WTC11 (cell line): ENCODE measurements at regions not wholly inside any gene's neighbourhood (a gene's known extent, or its start where the extent isn't known, plus 50 kb on each side); places are given as distances from the start of the nearest gene placed in this dataset.

Experiments used
- ATAC-seq: fragments of 200-7000 bp; cut with Tn5 transposase; 2 replicates; pipeline ENCODE4 v1.10.0; 2021; ENCODE audit warnings: mild to moderate bottlenecking, moderate library complexity
- CTCF ChIA-PET: fragments of 300-600 bp; sonication (Branson Sonifier 250); formaldehyde crosslinking; loops from one replicate; lab custom pipeline; 2021; ENCODE audit warnings: antibody characterized with exemption; lab: Charles Lee
- POLR2A ChIA-PET: fragments of 350-600 bp; sonication (Branson Sonifier 250); formaldehyde crosslinking; loops from one replicate; lab custom pipeline; 2021; ENCODE audit warnings: antibody characterized with exemption; lab: Charles Lee
- DNase-seq: peaks from one replicate; pipeline ENCODE4 v3.0.0; 2021; ENCODE audit warnings: low spot score
- H3K27ac Mint-ChIP-seq: 2 replicates; pipeline ENCODE4 v1.8.0; 2021; ENCODE audit warnings: mixed read lengths
- H3K27me3 Mint-ChIP-seq: 2 replicates; pipeline ENCODE4 v1.8.0; 2021; ENCODE audit warnings: low read depth, mild to moderate bottlenecking, moderate library complexity, mixed read lengths
- H3K36me3 Mint-ChIP-seq: 2 replicates; pipeline ENCODE4 v1.8.0; 2021; ENCODE audit warnings: mixed read lengths
- H3K4me1 Mint-ChIP-seq: 2 replicates; pipeline ENCODE4 v1.8.0; 2022; ENCODE audit warnings: mixed read lengths
- H3K4me3 Mint-ChIP-seq: 2 replicates; pipeline ENCODE4 v1.8.0; 2021; ENCODE audit warnings: mild to moderate bottlenecking, moderate library complexity, mixed read lengths
- H3K9me3 Mint-ChIP-seq: 2 replicates; pipeline ENCODE4 v1.8.0; 2021; ENCODE audit warnings: mixed read lengths
- ATF1 ChIP-seq: sonication (generic); formaldehyde crosslinking; IDR thresholded peaks from 2 replicates; pipeline ENCODE4 v1.8.1; 2023; ENCODE audit warnings: mild to moderate bottlenecking, moderate library complexity, missing genetic modification reagents
- CREB1 ChIP-seq: sonication (generic); formaldehyde crosslinking; IDR thresholded peaks from 2 replicates; pipeline ENCODE4 v1.8.0; 2023; ENCODE audit warnings: mild to moderate bottlenecking, missing genetic modification reagents
- CREM ChIP-seq: sonication (generic); formaldehyde crosslinking; IDR thresholded peaks from 2 replicates; pipeline ENCODE4 v1.8.1; 2022; ENCODE audit warnings: mild to moderate bottlenecking, missing genetic modification reagents, moderate library complexity
- ELF4 ChIP-seq: sonication (generic); formaldehyde crosslinking; IDR thresholded peaks from 2 replicates; pipeline ENCODE4 v1.8.1; 2022; ENCODE audit warnings: low read depth, mild to moderate bottlenecking, moderate library complexity, missing genetic modification reagents
- JAZF1 ChIP-seq: fragments of 250-450 bp; sonication (Bioruptor Pico); IDR thresholded peaks from 2 replicates; pipeline ENCODE4 v1.9.0; 2021; ENCODE audit warnings: moderate library complexity, mild to moderate bottlenecking, inconsistent platforms
- MXD4 ChIP-seq: fragments of 250-450 bp; sonication (Bioruptor Pico); IDR thresholded peaks from 2 replicates; pipeline ENCODE4 v1.8.0; 2021; ENCODE audit warnings: mild to moderate bottlenecking, moderate library complexity, borderline replicate concordance
- NFE2L1 ChIP-seq: sonication (generic); formaldehyde crosslinking; IDR thresholded peaks from 2 replicates; pipeline ENCODE4 v1.8.1; 2023; ENCODE audit warnings: missing genetic modification reagents
- RORB ChIP-seq: fragments of 250-450 bp; sonication (Bioruptor Pico); IDR thresholded peaks from 2 replicates; pipeline ENCODE4 v1.9.0; 2021; ENCODE audit warnings: mild to moderate bottlenecking
- SMAD4 ChIP-seq: sonication (generic); formaldehyde crosslinking; IDR thresholded peaks from 2 replicates; pipeline ENCODE4 v1.8.0; 2022; ENCODE audit warnings: mild to moderate bottlenecking, missing genetic modification reagents
- TP53 ChIP-seq: sonication (generic); formaldehyde crosslinking; IDR thresholded peaks from 2 replicates; pipeline ENCODE4 v1.8.1; 2023; ENCODE audit warnings: mild to moderate bottlenecking, missing genetic modification reagents
- ZBTB21 ChIP-seq: sonication (generic); formaldehyde crosslinking; IDR thresholded peaks from 2 replicates; pipeline ENCODE4 v1.8.1; 2023; ENCODE audit warnings: mild to moderate bottlenecking, missing genetic modification reagents, borderline replicate concordance
- ZNF219 ChIP-seq: sonication (generic); formaldehyde crosslinking; IDR thresholded peaks from 2 replicates; pipeline ENCODE4 v1.8.0; 2023; ENCODE audit warnings: missing genetic modification reagents, mild to moderate bottlenecking, borderline replicate concordance
- ZNF232 ChIP-seq: sonication (generic); formaldehyde crosslinking; IDR thresholded peaks from 2 replicates; pipeline ENCODE4 v1.8.0; 2022; ENCODE audit warnings: mild to moderate bottlenecking, missing genetic modification reagents
- TF ChIP-seq, protein P1 (sequence below): fragments of 250-450 bp; sonication (Bioruptor Pico); IDR thresholded peaks from 2 replicates; pipeline ENCODE4 v1.9.0; 2021; ENCODE audit warnings: mild to moderate bottlenecking
- TF ChIP-seq, protein P2 (sequence below): sonication (generic); formaldehyde crosslinking; IDR thresholded peaks from 2 replicates; pipeline ENCODE4 v1.8.0; 2023; ENCODE audit warnings: mild to moderate bottlenecking, missing genetic modification reagents
- TF ChIP-seq, protein P3 (sequence below): sonication (generic); formaldehyde crosslinking; IDR thresholded peaks from 2 replicates; pipeline ENCODE4 v1.8.1; 2023; ENCODE audit warnings: mild to moderate bottlenecking, moderate library complexity, missing genetic modification reagents
- TF ChIP-seq, protein P4 (sequence below): sonication (generic); formaldehyde crosslinking; IDR thresholded peaks from 2 replicates; pipeline ENCODE4 v1.8.0; 2022; ENCODE audit warnings: missing genetic modification reagents

DNA sequence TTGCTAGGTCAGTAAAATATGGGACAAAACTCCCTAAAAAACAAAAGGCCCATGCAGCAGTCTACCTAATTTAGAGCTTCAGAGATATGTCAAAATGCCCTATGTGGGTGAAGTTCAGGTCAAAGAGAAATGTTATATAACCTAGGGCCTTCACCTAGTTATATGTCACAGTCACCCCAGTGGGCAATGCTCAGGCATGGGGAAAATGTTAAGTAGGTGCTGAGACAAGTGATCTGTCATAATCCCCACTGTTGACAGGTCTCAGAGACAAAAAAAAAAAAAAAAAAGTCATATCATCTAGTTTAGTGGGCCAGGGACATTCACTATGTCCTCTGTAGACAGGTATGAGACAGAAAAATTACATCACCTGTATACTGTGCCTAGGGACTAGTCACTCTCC, 128.6 kb upstream of the ZNF91 start:
- Mint-ChIP-seq H3K4me3 (no peak overlapping the region), H3K9me3 (peaks cover 83% of the 10 kb centered on the region), H3K27ac (no peak overlapping the region), H3K27me3 (peaks cover 3% of the 10 kb centered on the region), H3K4me1 (peaks cover 8% of the 10 kb centered on the region)
- ChIA-PET POLR2A (no interaction called here), CTCF (no interaction called here)
- ATAC-seq = no peak
- TF ChIP-seq, protein P1, sequence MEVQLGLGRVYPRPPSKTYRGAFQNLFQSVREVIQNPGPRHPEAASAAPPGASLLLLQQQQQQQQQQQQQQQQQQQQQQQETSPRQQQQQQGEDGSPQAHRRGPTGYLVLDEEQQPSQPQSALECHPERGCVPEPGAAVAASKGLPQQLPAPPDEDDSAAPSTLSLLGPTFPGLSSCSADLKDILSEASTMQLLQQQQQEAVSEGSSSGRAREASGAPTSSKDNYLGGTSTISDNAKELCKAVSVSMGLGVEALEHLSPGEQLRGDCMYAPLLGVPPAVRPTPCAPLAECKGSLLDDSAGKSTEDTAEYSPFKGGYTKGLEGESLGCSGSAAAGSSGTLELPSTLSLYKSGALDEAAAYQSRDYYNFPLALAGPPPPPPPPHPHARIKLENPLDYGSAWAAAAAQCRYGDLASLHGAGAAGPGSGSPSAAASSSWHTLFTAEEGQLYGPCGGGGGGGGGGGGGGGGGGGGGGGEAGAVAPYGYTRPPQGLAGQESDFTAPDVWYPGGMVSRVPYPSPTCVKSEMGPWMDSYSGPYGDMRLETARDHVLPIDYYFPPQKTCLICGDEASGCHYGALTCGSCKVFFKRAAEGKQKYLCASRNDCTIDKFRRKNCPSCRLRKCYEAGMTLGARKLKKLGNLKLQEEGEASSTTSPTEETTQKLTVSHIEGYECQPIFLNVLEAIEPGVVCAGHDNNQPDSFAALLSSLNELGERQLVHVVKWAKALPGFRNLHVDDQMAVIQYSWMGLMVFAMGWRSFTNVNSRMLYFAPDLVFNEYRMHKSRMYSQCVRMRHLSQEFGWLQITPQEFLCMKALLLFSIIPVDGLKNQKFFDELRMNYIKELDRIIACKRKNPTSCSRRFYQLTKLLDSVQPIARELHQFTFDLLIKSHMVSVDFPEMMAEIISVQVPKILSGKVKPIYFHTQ (CRISPR knock-in tag) = no peak
- TF ChIP-seq ELF4 (CRISPR knock-in tag) (no peak), NFE2L1 (no peak), RORB (CRISPR knock-in tag) (no peak), SMAD4 (no peak), CREM (CRISPR knock-in tag) (no peak), TP53 (CRISPR knock-in tag) (no peak)
- TF ChIP-seq, protein P2, sequence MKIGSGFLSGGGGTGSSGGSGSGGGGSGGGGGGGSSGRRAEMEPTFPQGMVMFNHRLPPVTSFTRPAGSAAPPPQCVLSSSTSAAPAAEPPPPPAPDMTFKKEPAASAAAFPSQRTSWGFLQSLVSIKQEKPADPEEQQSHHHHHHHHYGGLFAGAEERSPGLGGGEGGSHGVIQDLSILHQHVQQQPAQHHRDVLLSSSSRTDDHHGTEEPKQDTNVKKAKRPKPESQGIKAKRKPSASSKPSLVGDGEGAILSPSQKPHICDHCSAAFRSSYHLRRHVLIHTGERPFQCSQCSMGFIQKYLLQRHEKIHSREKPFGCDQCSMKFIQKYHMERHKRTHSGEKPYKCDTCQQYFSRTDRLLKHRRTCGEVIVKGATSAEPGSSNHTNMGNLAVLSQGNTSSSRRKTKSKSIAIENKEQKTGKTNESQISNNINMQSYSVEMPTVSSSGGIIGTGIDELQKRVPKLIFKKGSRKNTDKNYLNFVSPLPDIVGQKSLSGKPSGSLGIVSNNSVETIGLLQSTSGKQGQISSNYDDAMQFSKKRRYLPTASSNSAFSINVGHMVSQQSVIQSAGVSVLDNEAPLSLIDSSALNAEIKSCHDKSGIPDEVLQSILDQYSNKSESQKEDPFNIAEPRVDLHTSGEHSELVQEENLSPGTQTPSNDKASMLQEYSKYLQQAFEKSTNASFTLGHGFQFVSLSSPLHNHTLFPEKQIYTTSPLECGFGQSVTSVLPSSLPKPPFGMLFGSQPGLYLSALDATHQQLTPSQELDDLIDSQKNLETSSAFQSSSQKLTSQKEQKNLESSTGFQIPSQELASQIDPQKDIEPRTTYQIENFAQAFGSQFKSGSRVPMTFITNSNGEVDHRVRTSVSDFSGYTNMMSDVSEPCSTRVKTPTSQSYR (CRISPR knock-in tag) = no peak
- TF ChIP-seq, protein P3, sequence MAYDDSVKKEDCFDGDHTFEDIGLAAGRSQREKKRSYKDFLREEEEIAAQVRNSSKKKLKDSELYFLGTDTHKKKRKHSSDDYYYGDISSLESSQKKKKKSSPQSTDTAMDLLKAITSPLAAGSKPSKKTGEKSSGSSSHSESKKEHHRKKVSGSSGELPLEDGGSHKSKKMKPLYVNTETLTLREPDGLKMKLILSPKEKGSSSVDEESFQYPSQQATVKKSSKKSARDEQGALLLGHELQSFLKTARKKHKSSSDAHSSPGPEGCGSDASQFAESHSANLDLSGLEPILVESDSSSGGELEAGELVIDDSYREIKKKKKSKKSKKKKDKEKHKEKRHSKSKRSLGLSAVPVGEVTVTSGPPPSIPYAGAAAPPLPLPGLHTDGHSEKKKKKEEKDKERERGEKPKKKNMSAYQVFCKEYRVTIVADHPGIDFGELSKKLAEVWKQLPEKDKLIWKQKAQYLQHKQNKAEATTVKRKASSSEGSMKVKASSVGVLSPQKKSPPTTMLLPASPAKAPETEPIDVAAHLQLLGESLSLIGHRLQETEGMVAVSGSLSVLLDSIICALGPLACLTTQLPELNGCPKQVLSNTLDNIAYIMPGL = no peak
- TF ChIP-seq, protein P4, sequence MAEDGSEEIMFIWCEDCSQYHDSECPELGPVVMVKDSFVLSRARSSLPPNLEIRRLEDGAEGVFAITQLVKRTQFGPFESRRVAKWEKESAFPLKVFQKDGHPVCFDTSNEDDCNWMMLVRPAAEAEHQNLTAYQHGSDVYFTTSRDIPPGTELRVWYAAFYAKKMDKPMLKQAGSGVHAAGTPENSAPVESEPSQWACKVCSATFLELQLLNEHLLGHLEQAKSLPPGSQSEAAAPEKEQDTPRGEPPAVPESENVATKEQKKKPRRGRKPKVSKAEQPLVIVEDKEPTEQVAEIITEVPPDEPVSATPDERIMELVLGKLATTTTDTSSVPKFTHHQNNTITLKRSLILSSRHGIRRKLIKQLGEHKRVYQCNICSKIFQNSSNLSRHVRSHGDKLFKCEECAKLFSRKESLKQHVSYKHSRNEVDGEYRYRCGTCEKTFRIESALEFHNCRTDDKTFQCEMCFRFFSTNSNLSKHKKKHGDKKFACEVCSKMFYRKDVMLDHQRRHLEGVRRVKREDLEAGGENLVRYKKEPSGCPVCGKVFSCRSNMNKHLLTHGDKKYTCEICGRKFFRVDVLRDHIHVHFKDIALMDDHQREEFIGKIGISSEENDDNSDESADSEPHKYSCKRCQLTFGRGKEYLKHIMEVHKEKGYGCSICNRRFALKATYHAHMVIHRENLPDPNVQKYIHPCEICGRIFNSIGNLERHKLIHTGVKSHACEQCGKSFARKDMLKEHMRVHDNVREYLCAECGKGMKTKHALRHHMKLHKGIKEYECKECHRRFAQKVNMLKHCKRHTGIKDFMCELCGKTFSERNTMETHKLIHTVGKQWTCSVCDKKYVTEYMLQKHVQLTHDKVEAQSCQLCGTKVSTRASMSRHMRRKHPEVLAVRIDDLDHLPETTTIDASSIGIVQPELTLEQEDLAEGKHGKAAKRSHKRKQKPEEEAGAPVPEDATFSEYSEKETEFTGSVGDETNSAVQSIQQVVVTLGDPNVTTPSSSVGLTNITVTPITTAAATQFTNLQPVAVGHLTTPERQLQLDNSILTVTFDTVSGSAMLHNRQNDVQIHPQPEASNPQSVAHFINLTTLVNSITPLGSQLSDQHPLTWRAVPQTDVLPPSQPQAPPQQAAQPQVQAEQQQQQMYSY (CRISPR knock-in tag) = no peak
- TF ChIP-seq, all 79 proteins: peak for 0
- DNase-seq = no peak
- H3K36me3 Mint-ChIP-seq = peaks cover 37% of the 10 kb centered on the region

DNA sequence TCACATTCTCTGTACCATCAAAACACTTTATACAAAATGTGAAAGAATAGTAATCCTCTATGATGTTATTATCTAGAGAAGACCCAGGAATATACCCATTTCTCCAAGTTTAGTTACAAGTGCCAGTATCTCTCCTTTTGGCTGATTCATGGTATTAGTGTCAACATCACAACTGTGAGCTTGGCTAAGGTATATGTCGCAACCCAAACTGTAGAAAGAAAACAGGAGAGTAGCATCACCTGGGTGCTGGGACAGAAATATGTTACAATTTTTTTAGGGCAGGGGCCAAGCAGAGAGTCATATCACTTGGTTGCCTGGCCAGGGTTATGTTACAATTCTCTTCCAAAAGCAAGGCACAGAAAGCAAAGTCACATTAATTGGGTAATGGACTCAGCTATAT, 127.2 kb upstream of the ZNF91 start:
- DNase-seq (no peak), ATAC-seq (no peak)
- ChIA-PET POLR2A (no interaction called here), CTCF (no interaction called here)
- no peak overlapping the region for H3K4me3 Mint-ChIP-seq
- peaks cover 79% of the 10 kb centered on the region for H3K9me3 Mint-ChIP-seq
- no peak overlapping the region for H3K27ac Mint-ChIP-seq
- 0 out of 2 replicates have a peak, but pooled peaks cover 4% of the 10 kb centered on the region for H3K27me3 Mint-ChIP-seq
- peaks cover 15% of the 10 kb centered on the region for H3K4me1 Mint-ChIP-seq
- TF ChIP-seq TP53 (CRISPR knock-in tag) (no peak), JAZF1 (no peak), ZBTB21 (CRISPR knock-in tag) (no peak), ATF1 (CRISPR knock-in tag) (no peak), MXD4 (CRISPR knock-in tag) (no peak), ZNF232 (no peak), CREB1 (CRISPR knock-in tag) (no peak), ZNF219 (CRISPR knock-in tag) (no peak)
- H3K36me3 Mint-ChIP-seq = peaks cover 24% of the 10 kb centered on the region
